Peyer's patch (tissue), 4 donors: ENCODE measurements at regions not wholly inside any gene's neighbourhood (a gene's known extent, or its start where the extent isn't known, plus 50 kb on each side); places are given as distances from the start of the nearest gene placed in this dataset.

ENCODE experiments used
- DNase-seq, 3 donors: peaks; one replicate each; pipeline ENCODE4 v3.0.0-alpha.2; 2017 to 2019
- H3K27ac ChIP-seq, 4 donors: fragments of 200-600 bp; sonication (generic); one replicate each; pipeline ENCODE4 v1.5.1; 2016 to 2019
- H3K27me3 ChIP-seq, 2 donors: fragments of 200-600 bp; sonication (generic); one replicate each; pipeline ENCODE4 v1.5.1; 2019
- H3K36me3 ChIP-seq, 3 donors: fragments of 200-600 bp; sonication (generic); one replicate each; pipeline ENCODE4 v1.5.1; 2016 to 2019
- H3K4me1 ChIP-seq, 4 donors: fragments of 200-600 bp; sonication (generic); one replicate each; pipeline ENCODE4 v1.5.1; 2016 to 2019
- H3K4me3 ChIP-seq, 4 donors: fragments of 200-600 bp; sonication (generic); 1 replicate in 3 of 4; 2 replicates in 1 of 4; pipeline ENCODE4 v1.5.1; 2016 to 2019; ENCODE audit warnings: mild to moderate bottlenecking in 1 of 4
- H3K9me3 ChIP-seq, 4 donors: fragments of 200-600 bp; sonication (generic); one replicate each; pipeline ENCODE4 v1.5.1; 2016 to 2019; ENCODE audit warnings: mild to moderate bottlenecking in 1 of 4
- CTCF ChIP-seq, 6 experiments: fragments of 450-650 bp in 4 of 6; fragments of 200-600 bp in 2 of 6; sonication (generic) in 1 of 6; IDR thresholded peaks; one replicate each; pipeline ENCODE4 v1.5.1; 2017 to 2019; ENCODE audit warnings: antibody characterized with exemption in 6 of 6, mild to moderate bottlenecking in 3 of 6, moderate library complexity in 1 of 6
- POLR2A ChIP-seq, 2 donors: fragments of 450-650 bp; IDR thresholded peaks; one replicate each; pipeline ENCODE4 v1.5.1; 2017; ENCODE audit warnings: antibody characterized with exemption in 2 of 2, mild to moderate bottlenecking in 2 of 2, moderate library complexity in 2 of 2
- small RNA-seq, 2 donors: library from RNA; depleted of rRNA; stranded (forward); fragments of <200 nt; gene quantifications; one replicate each; pipeline ENCODE3, GENCODE V24; 2016

GRCh38 chr12:29858270-29858786 lies 74.6 kb upstream of the TMTC1 start:
- Histone ChIP-seq H3K27ac (no peak overlapping the region), H3K9me3 (no peaks in the 10 kb centered on the region), H3K36me3 (no peaks in the 10 kb centered on the region), H3K27me3 (no peaks in the 10 kb centered on the region), H3K4me3 (no peak overlapping the region), H3K4me1 (no peaks in the 10 kb centered on the region)
- TF ChIP-seq CTCF (IDR thresholded peaks at IDR 0.05) = no peak
- TF ChIP-seq POLR2A (IDR thresholded peaks at IDR 0.05) = no peak
- DNase-seq = no peak

GRCh38 chr12:29847246-29847645 lies 63.5 kb upstream of the TMTC1 start:
- Histone ChIP-seq H3K27ac (no peak overlapping the region), H3K4me1 (no peaks in the 10 kb centered on the region), H3K4me3 (no peak overlapping the region), H3K36me3 (no peaks in the 10 kb centered on the region), H3K9me3 (peaks cover 0 to 3% (median 0%) of the 10 kb centered on the region in 4 donors), H3K27me3 (no peaks in the 10 kb centered on the region)
- TF ChIP-seq CTCF (IDR thresholded peaks at IDR 0.05) = no peak
- TF ChIP-seq POLR2A (IDR thresholded peaks at IDR 0.05) = no peak
- no peak for DNase-seq

- H3K27me3 ChIP-seq = no peaks in the 10 kb centered on the region
- H3K36me3 ChIP-seq = no peaks in the 10 kb centered on the region
- DNase-seq = no peak
- no peak overlapping the region for H3K27ac ChIP-seq
- H3K4me3 ChIP-seq = no peak overlapping the region
- TF ChIP-seq POLR2A (IDR thresholded peaks at IDR 0.05) (no peak), CTCF (IDR thresholded peaks at IDR 0.05) (no peak)
- no peaks in the 10 kb centered on the region for H3K4me1 ChIP-seq
- H3K9me3 ChIP-seq = peaks cover 0 to 3% (median 0%) of the 10 kb centered on the region in 4 donors
These were observed 60.9 kb upstream of the TMTC1 start for GRCh38 chr12:29844667-29845066.

GRCh38 chr12:29843036-29843435 lies 59.3 kb upstream of the TMTC1 start:
- no peak for DNase-seq
- Histone ChIP-seq H3K27ac (no peak overlapping the region), H3K4me3 (no peak overlapping the region), H3K4me1 (no peaks in the 10 kb centered on the region), H3K27me3 (no peaks in the 10 kb centered on the region), H3K9me3 (no peaks in the 10 kb centered on the region), H3K36me3 (no peaks in the 10 kb centered on the region)
- TF ChIP-seq POLR2A (IDR thresholded peaks at IDR 0.05) (no peak), CTCF (IDR thresholded peaks at IDR 0.05) (no peak)

GRCh38 chr12:29838768-29839167 lies 55.0 kb upstream of the TMTC1 start:
- no peaks in the 10 kb centered on the region for H3K36me3 ChIP-seq
- no peak for DNase-seq
- TF ChIP-seq CTCF (IDR thresholded peaks at IDR 0.05) = no peak
- no peak for TF ChIP-seq POLR2A (IDR thresholded peaks at IDR 0.05)

More at GRCh38 chr12:29838768-29839167, 55.0 kb upstream of the TMTC1 start:
- H3K27ac ChIP-seq = no peak overlapping the region
- H3K4me3 ChIP-seq = no peak overlapping the region
- no peaks in the 10 kb centered on the region for H3K9me3 ChIP-seq
- no peaks in the 10 kb centered on the region for H3K27me3 ChIP-seq
- H3K4me1 ChIP-seq = no peaks in the 10 kb centered on the region

Small RNA genes lying in the stretch of these regions (small RNA-seq; reads per million reads assigned to genes)
- gene AC023511.2 (0 reads per million in 2 donors), gene RNA5SP356 (0 reads per million in 2 donors)
